Duodenal mucosa (tissue), 2 donors: ENCODE measurements at regions not wholly inside any gene's neighbourhood (a gene's known extent, or its start where the extent isn't known, plus 50 kb on each side); places are given as distances from the start of the nearest gene placed in this dataset.

ENCODE experiments used
- H3K27ac ChIP-seq: one replicate; pipeline ENCODE4 v1.7.0; 2013; ENCODE audit warnings: low read depth, low read length
- H3K27me3 ChIP-seq, 2 donors: one replicate each; pipeline ENCODE4 v1.7.0; 2013; ENCODE audit warnings: low read length in 2 of 2, control low read depth in 1 of 2; ENCODE audit not compliant: insufficient read depth in 2 of 2, control insufficient read depth in 1 of 2
- H3K36me3 ChIP-seq, 2 donors: one replicate each; pipeline ENCODE4 v1.7.0; 2013; ENCODE audit warnings: low read length in 2 of 2, control low read depth in 1 of 2; ENCODE audit not compliant: insufficient read depth in 2 of 2, control insufficient read depth in 1 of 2
- H3K4me1 ChIP-seq, 2 donors: one replicate each; pipeline ENCODE4 v1.7.0; 2013; ENCODE audit warnings: low read length in 2 of 2, control low read depth in 1 of 2; ENCODE audit not compliant: insufficient read depth in 2 of 2, control insufficient read depth in 1 of 2
- H3K4me3 ChIP-seq, 2 donors: one replicate each; pipeline ENCODE4 v1.7.0; 2013; ENCODE audit warnings: low read length in 2 of 2, low read depth in 1 of 2
- H3K9ac ChIP-seq, 2 donors: one replicate each; pipeline ENCODE4 v1.7.0; 2013; ENCODE audit warnings: low read length in 2 of 2, low read depth in 1 of 2
- H3K9me3 ChIP-seq, 2 donors: one replicate each; pipeline ENCODE4 v1.7.0; 2013; ENCODE audit warnings: low read length in 2 of 2, control low read depth in 1 of 2; ENCODE audit not compliant: control insufficient read depth in 1 of 2

GRCh38 chr15:47427463-47427862, 289.8 kb upstream of the SEMA6D start:
- H3K9me3 ChIP-seq, result no peaks in the 10 kb centered on the region
- no peak overlapping the region for H3K27ac ChIP-seq
- no peak overlapping the region for H3K4me3 ChIP-seq
- H3K9ac ChIP-seq, result no peak overlapping the region
- no peaks in the 10 kb centered on the region for H3K36me3 ChIP-seq
- no peaks in the 10 kb centered on the region for H3K27me3 ChIP-seq
- no peaks in the 10 kb centered on the region for H3K4me1 ChIP-seq

- H3K27ac ChIP-seq, result no peak overlapping the region
- no peak overlapping the region for H3K9ac ChIP-seq
- no peak overlapping the region for H3K4me3 ChIP-seq
- no peaks in the 10 kb centered on the region for H3K27me3 ChIP-seq
- H3K36me3 ChIP-seq, result no peaks in the 10 kb centered on the region
- H3K9me3 ChIP-seq, result no peaks in the 10 kb centered on the region
- no peaks in the 10 kb centered on the region for H3K4me1 ChIP-seq
These were observed 287.9 kb upstream of the SEMA6D start for GRCh38 chr15:47429376-47429775.

GRCh38 chr15:47431501-47431900, 285.8 kb upstream of the SEMA6D start:
- no peaks in the 10 kb centered on the region for H3K9me3 ChIP-seq
- H3K27ac ChIP-seq, result no peak overlapping the region
- no peak overlapping the region for H3K4me3 ChIP-seq
- H3K9ac ChIP-seq, result no peak overlapping the region
- no peaks in the 10 kb centered on the region for H3K4me1 ChIP-seq
- no peaks in the 10 kb centered on the region for H3K36me3 ChIP-seq
- no peaks in the 10 kb centered on the region for H3K27me3 ChIP-seq

DNA sequence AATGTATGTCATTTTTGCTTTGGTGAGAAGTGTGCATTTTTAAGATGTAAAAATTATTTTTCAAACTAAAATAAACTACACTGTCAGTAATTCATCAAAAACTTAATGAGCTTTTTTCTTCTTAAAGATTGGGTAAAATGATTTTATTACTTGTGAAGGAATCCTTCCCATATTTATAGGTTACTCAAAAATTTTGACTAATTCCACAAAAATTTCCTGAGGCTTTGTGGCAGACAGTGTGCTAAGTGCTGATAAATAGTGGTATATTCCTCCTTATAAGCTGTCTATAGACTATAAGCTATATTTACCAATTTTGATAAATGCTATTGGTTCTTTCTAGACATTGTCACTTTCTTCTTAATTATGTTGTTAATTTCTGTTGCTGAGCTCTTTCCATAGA, 284.5 kb upstream of the SEMA6D start:
- no peak overlapping the region for H3K27ac ChIP-seq
- H3K36me3 ChIP-seq, result no peaks in the 10 kb centered on the region
- H3K27me3 ChIP-seq, result no peaks in the 10 kb centered on the region
- H3K9me3 ChIP-seq, result no peaks in the 10 kb centered on the region
- H3K4me1 ChIP-seq, result no peaks in the 10 kb centered on the region
- no peak overlapping the region for H3K4me3 ChIP-seq
- H3K9ac ChIP-seq, result no peak overlapping the region

GRCh38 chr15:47434596-47434995, 282.7 kb upstream of the SEMA6D start:
- Histone ChIP-seq H3K4me3 (no peak overlapping the region), H3K27ac (no peak overlapping the region), H3K4me1 (no peaks in the 10 kb centered on the region), H3K36me3 (no peaks in the 10 kb centered on the region), H3K9me3 (no peaks in the 10 kb centered on the region), H3K27me3 (no peaks in the 10 kb centered on the region), H3K9ac (no peak overlapping the region)

GRCh38 chr15:47437491-47437890, 279.8 kb upstream of the SEMA6D start:
- no peak overlapping the region for H3K9ac ChIP-seq
- no peaks in the 10 kb centered on the region for H3K27me3 ChIP-seq
- H3K9me3 ChIP-seq, result no peaks in the 10 kb centered on the region
- H3K4me3 ChIP-seq, result no peak overlapping the region
- H3K27ac ChIP-seq, result no peak overlapping the region
- H3K4me1 ChIP-seq, result no peaks in the 10 kb centered on the region
- H3K36me3 ChIP-seq, result no peaks in the 10 kb centered on the region

DNA sequence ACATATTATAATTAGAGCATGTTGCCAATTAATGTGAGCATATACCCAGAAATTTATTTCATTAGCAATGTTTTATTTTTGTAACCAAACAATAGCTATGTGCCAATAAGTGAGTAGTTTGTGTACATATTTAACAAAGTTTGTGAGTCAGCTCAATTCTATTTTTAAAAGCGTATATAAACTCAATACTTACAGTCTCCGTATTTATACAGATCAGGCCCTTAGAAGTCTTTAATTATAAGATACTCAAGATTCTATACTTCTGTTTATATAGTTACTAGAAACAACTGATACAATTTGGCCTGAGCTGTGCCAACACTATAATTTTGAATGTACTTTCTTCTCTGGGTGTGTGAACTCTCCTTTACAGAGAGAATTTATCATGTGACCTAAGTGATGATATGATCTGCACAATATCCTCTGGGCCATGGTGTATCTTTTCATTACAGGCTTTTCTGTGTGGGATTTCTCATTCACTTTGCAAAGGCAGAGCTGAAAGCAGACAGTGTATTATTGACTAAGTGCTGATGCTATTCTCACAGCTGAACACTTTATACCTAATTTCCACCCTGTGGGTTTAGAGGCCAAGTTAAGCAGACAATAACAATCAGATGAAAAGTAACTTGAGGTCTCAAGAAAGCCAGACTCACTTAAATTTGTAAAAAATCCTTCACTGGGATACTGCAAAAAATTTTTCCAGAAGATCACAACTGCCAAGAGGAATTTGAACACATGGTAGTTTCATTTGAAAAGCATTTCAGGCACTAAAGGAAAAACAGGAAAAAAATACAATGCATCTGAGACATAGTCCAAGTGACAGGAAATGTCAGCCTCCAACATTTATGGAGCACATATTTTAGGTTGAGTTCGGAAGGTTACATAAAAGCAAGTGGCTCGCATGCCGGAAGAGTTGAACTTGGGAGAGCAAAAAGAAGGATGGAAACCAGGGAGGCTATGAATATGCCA, 277.9 kb upstream of the SEMA6D start:
- Histone ChIP-seq H3K27me3 (no peaks in the 10 kb centered on the region), H3K27ac (no peak overlapping the region), H3K36me3 (no peaks in the 10 kb centered on the region), H3K4me3 (no peak overlapping the region), H3K4me1 (no peaks in the 10 kb centered on the region), H3K9me3 (no peaks in the 10 kb centered on the region), H3K9ac (no peak overlapping the region)

DNA sequence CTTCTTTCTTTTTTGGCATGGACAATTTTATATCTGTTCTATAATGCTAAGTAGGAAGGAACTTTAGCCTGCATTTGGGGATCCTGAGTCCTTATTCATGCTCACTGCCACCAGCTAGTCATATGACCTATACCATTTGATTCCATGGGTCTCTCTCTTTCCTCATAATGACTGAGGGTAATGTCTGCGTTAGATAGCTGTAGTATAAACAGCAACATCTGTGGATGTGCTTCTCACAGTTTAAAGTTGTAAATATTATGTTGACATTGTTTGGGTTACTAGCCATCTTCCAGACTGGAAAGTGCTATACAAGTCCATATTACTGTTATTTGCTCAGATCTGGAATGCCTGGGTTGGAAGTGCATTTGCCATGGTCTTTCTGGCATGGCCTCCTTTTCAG, 274.9 kb upstream of the SEMA6D start:
- Histone ChIP-seq H3K4me3 (no peak overlapping the region), H3K4me1 (no peaks in the 10 kb centered on the region), H3K27me3 (no peaks in the 10 kb centered on the region), H3K9ac (no peak overlapping the region), H3K27ac (no peak overlapping the region), H3K9me3 (no peaks in the 10 kb centered on the region), H3K36me3 (no peaks in the 10 kb centered on the region)

- no peaks in the 10 kb centered on the region for H3K27me3 ChIP-seq
- no peaks in the 10 kb centered on the region for H3K36me3 ChIP-seq
- H3K4me3 ChIP-seq, result no peak overlapping the region
- H3K27ac ChIP-seq, result no peak overlapping the region
- H3K9me3 ChIP-seq, result no peaks in the 10 kb centered on the region
- H3K9ac ChIP-seq, result no peak overlapping the region
- H3K4me1 ChIP-seq, result no peaks in the 10 kb centered on the region
These were observed 273.5 kb upstream of the SEMA6D start for GRCh38 chr15:47443839-47444238.

DNA sequence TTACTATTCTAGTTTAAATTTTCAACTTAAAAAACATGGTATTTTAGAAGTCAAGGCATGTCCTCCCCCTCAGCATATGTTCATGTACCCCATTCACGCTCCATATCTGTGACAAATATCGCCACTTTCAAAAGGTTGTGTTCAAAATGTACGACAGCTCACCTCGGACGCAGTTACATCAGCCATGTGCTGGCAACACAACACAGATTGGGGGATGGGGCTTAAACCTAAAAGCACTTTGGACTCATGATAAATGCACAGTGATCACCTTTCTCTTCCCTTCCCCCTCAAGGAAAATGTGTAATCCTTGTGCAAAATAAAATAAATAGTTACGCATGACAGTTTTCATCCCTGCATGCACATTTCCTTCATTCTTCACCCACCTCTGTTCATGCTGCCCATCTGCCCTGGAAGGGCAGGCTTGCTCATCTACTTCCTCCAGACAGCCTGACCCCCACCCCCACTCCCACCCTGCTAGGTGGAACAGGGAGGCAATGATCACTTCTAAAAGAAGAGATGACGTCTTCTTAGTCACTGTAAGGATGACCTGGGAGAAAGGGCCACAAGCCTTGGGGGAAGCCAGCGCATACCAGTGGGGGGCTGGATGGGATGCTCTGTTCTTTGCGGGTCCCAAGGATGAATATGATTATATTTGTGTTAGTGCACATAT, 271.4 kb upstream of the SEMA6D start:
- H3K4me3 ChIP-seq, result no peak overlapping the region

More for the DNA sequence above, 271.4 kb upstream of the SEMA6D start:
- no peaks in the 10 kb centered on the region for H3K4me1 ChIP-seq
- H3K27ac ChIP-seq, result no peak overlapping the region
- H3K9ac ChIP-seq, result no peak overlapping the region
- no peaks in the 10 kb centered on the region for H3K36me3 ChIP-seq
- no peaks in the 10 kb centered on the region for H3K9me3 ChIP-seq
- no peaks in the 10 kb centered on the region for H3K27me3 ChIP-seq
